ENCODE measurements at regions not wholly inside any gene's neighbourhood (a gene's known extent, or its start where the extent isn't known, plus 50 kb on each side); places are given as distances from the start of the nearest gene placed in this dataset.
"Not testable (repeated sequence)": the region's sequence is repeated elsewhere in the genome, so short reads cannot be mapped to it uniquely, and the experiment has no call there.

DNA sequence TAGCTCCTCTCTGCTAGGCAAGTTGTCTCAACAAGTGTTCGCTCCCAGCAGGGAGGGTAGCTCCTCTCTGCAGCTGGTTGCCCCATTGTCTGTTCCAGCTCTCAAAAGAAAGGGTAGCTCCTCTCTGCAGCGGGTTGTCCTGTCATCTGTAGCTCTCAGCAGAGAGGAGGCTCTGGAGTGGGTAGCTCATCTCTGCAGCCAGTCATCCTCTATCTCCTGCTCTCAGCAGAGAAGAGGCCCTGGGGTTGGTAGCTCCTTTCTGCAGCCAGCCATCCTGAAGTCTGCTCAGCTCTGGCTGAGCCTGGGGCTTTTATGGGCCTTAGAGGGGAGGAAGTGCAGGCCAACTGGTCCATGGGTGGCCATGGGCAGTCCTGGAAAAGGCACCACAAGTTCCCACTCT, 342.7 kb downstream of the PTTG2 start:
- Histone ChIP-seq H3K9me3 (replicated peaks; ENCODE audit: control insufficient read depth, insufficient read depth, low read depth, low read length) (peaks cover 14% of the 10 kb centered on the region), H3K4me3 (no peak overlapping the region), H3K27me3 (ENCODE audit: control insufficient read depth in 2 of 2, insufficient read depth in 2 of 2, low read length in 2 of 2) (no peaks in the 10 kb centered on the region), H3K79me2 (ENCODE audit: control insufficient read depth, insufficient read depth, low read length) (no peaks in the 10 kb centered on the region), H3K9ac (ENCODE audit: insufficient read depth in 1 of 2, low read depth in 2 of 2, low read length in 2 of 2) (no peak overlapping the region), H3K9me1 (ENCODE audit: control insufficient read depth, insufficient read depth, low read length) (no peaks in the 10 kb centered on the region), H2AFZ (ENCODE audit: low read depth, low read length) (no peak overlapping the region), H3K4me1 (replicated peaks in 1 of 2; ENCODE audit: control insufficient read depth in 2 of 2, insufficient read depth in 2 of 2, low read length in 2 of 2) (no peaks in the 10 kb centered on the region), H3K4me2 (ENCODE audit: insufficient read depth, low read length) (no peak overlapping the region), H3K36me3 (ENCODE audit: control insufficient read depth, insufficient read depth, low read length) (no peaks in the 10 kb centered on the region), H3K27ac (ENCODE audit: extremely low read depth, low read depth, low read length) (no peak overlapping the region), H4K20me1 (replicated peaks; ENCODE audit: control insufficient read depth, insufficient read depth, low read length) (no peaks in the 10 kb centered on the region)
- no peak for FAIRE-seq
- intact Hi-C loops (cut with micrococcal nuclease) = no loop called here
- DNase-seq (ENCODE audit: extremely low read depth in 1 of 4, low spot score in 3 of 4) = no peak
- 0% methylated on average over 2 of the region's 2 CpGs for WGBS (ENCODE audit: insufficient coverage, low coverage, missing lambda C conversion rate)
- in situ Hi-C loops (cut with MboI) = no loop called here
- ATAC-seq = peak; percentile 36; the same call in 2 of the 3 replicates
- no TSS peak for BruUV-seq (replicated peaks)
- CTCF ChIA-PET (ENCODE audit: low intra/inter-chr PET ratio) = no interaction called here
- POLR2A ChIA-PET = interaction anchor here (0.7 to 0.8 kb wide), 3 partner anchors 11 to 61 kb away, joined by 3 read pairs; no protein-coding TSS in a partner anchor
- TF ChIP-seq CBX3 (IDR thresholded peaks at IDR 0.05; ENCODE audit: borderline replicate concordance in 1 of 2, low read length in 2 of 2) = peak in 1 of 2 experiments; percentile 18; a peak in 1 of 3 replicates
- TF ChIP-seq TRIM28 (IDR thresholded peaks at IDR 0.05) = peak; percentile 67; the same call in 1 of the 2 replicates
- TF ChIP-seq CBX1 (IDR thresholded peaks at IDR 0.05; ENCODE audit: low read depth) = 0 out of 2 replicates have a peak, but pooled peaks have one; percentile 33
- TF ChIP-seq, protein P1, sequence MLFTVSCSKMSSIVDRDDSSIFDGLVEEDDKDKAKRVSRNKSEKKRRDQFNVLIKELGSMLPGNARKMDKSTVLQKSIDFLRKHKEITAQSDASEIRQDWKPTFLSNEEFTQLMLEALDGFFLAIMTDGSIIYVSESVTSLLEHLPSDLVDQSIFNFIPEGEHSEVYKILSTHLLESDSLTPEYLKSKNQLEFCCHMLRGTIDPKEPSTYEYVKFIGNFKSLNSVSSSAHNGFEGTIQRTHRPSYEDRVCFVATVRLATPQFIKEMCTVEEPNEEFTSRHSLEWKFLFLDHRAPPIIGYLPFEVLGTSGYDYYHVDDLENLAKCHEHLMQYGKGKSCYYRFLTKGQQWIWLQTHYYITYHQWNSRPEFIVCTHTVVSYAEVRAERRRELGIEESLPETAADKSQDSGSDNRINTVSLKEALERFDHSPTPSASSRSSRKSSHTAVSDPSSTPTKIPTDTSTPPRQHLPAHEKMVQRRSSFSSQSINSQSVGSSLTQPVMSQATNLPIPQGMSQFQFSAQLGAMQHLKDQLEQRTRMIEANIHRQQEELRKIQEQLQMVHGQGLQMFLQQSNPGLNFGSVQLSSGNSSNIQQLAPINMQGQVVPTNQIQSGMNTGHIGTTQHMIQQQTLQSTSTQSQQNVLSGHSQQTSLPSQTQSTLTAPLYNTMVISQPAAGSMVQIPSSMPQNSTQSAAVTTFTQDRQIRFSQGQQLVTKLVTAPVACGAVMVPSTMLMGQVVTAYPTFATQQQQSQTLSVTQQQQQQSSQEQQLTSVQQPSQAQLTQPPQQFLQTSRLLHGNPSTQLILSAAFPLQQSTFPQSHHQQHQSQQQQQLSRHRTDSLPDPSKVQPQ (CRISPR knock-in tag; IDR thresholded peaks at IDR 0.05; ENCODE audit: borderline replicate concordance) = no peak
- TF ChIP-seq EP400 (IDR thresholded peaks at IDR 0.05) = no peak
- peak in 1 of 2 experiments; percentile 19; a peak in 1 of 4 replicates for TF ChIP-seq TRIM24 (IDR thresholded peaks at IDR 0.05)
- TF ChIP-seq ZBTB8A (IDR thresholded peaks at IDR 0.05; ENCODE audit: partially characterized antibody) = no peak

DNA sequence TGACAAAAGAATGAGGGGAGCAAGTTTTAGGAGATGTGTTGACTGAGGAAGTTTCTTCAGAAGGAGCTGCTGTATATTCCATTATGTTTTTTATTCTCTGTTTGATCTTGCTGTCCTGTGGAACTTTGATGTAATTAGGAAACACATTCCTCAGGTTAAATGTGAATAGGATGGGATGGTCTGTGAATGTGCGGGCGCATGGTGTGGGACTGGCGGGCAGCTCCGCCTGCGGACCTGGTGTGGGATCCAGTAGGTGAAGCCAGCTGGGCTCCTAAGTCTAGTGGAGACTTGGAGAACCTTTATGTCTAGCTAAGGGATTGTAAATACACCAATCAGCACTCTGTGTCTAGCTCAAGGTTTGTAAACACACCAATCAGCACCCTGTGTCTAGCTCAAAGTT, 344.3 kb downstream of the PTTG2 start:
- H3K4me1 ChIP-seq (replicated peaks in 1 of 2; ENCODE audit: control insufficient read depth in 2 of 2, insufficient read depth in 2 of 2, low read length in 2 of 2); FAIRE-seq; H3K27me3 ChIP-seq (ENCODE audit: control insufficient read depth in 2 of 2, insufficient read depth in 2 of 2, low read length in 2 of 2); H3K79me2 ChIP-seq (ENCODE audit: control insufficient read depth, insufficient read depth, low read length); in situ Hi-C loops (cut with MboI); H4K20me1 ChIP-seq (replicated peaks; ENCODE audit: control insufficient read depth, insufficient read depth, low read length); H3K9ac ChIP-seq (ENCODE audit: insufficient read depth in 1 of 2, low read depth in 2 of 2, low read length in 2 of 2); H2AFZ ChIP-seq (ENCODE audit: low read depth, low read length); CTCF ChIA-PET (ENCODE audit: low intra/inter-chr PET ratio); H3K9me1 ChIP-seq (ENCODE audit: control insufficient read depth, insufficient read depth, low read length); H3K27ac ChIP-seq (ENCODE audit: extremely low read depth, low read depth, low read length); ATAC-seq; H3K4me2 ChIP-seq (ENCODE audit: insufficient read depth, low read length); BruUV-seq (replicated peaks); H3K9me3 ChIP-seq (replicated peaks; ENCODE audit: control insufficient read depth, insufficient read depth, low read depth, low read length); DNase-seq (ENCODE audit: extremely low read depth in 1 of 4, low spot score in 3 of 4); H3K36me3 ChIP-seq (ENCODE audit: control insufficient read depth, insufficient read depth, low read length); H3K4me3 ChIP-seq; intact Hi-C loops (cut with micrococcal nuclease); POLR2A ChIA-PET: not testable (repeated sequence)
- 84% methylated on average over 5 of the region's 5 CpGs for WGBS (ENCODE audit: insufficient coverage, low coverage, missing lambda C conversion rate)

Measured in K562 (cell line).